HepG2 (cell line): ENCODE measurements at regions not wholly inside any gene's neighbourhood (a gene's known extent, or its start where the extent isn't known, plus 50 kb on each side); places are given as distances from the start of the nearest gene placed in this dataset.
A peak's percentile ranks its signal among the peaks of the same experiment; 100 is the strongest.

ENCODE experiments used
- CHCHD3 ChIP-seq: sonication (generic); formaldehyde crosslinking; IDR thresholded peaks from 2 replicates; pipeline ENCODE4 v1.8.0; 2022; ENCODE audit warnings: mild to moderate bottlenecking, missing genetic modification reagents, moderate library complexity
- FOXM1 ChIP-seq: sonication (generic); formaldehyde crosslinking; IDR thresholded peaks from 2 replicates; pipeline ENCODE4 v1.5.0; 2020; ENCODE audit warnings: missing genetic modification reagents
- HCFC1 ChIP-seq: fragments of 150-350 bp; IDR thresholded peaks from 2 replicates; pipeline ENCODE4 v1.6.1; 2014; ENCODE audit warnings: low read depth, low read length
- MAX ChIP-seq: IDR thresholded peaks from 2 replicates; pipeline ENCODE4 v1.6.1; 2012; ENCODE audit warnings: inconsistent platforms
- NFKB2 ChIP-seq: sonication (generic); formaldehyde crosslinking; IDR thresholded peaks from 2 replicates; pipeline ENCODE4 v1.4.0; 2020; ENCODE audit warnings: missing genetic modification reagents, borderline replicate concordance
- THAP7 ChIP-seq: sonication (generic); formaldehyde crosslinking; IDR thresholded peaks from 2 replicates; pipeline ENCODE4 v1.8.1; 2023; ENCODE audit warnings: mild to moderate bottlenecking, missing genetic modification reagents
- ZEB1 ChIP-seq: IDR thresholded peaks from 2 replicates; pipeline ENCODE4 v1.6.1; 2012; ENCODE audit warnings: mild to moderate bottlenecking, low read depth, inconsistent platforms; ENCODE audit not compliant: insufficient replicate concordance
- ZMYM2 ChIP-seq: sonication (generic); formaldehyde crosslinking; IDR thresholded peaks from 2 replicates; pipeline ENCODE4 v1.8.0; 2022; ENCODE audit warnings: mild to moderate bottlenecking, missing genetic modification reagents
- ZNF232 ChIP-seq: sonication (generic); formaldehyde crosslinking; IDR thresholded peaks from 2 replicates; pipeline ENCODE4 v1.4.0; 2020; ENCODE audit warnings: missing genetic modification reagents, borderline replicate concordance
- ZNF3 ChIP-seq: IDR thresholded peaks from 2 replicates; pipeline ENCODE4 v1.7.0; 2017; ENCODE audit warnings: inconsistent platforms
- ZNF335 ChIP-seq: sonication (generic); formaldehyde crosslinking; IDR thresholded peaks from 2 replicates; pipeline ENCODE4 v1.4.0; 2020; ENCODE audit warnings: missing genetic modification reagents
- ZNF605 ChIP-seq: sonication (generic); formaldehyde crosslinking; IDR thresholded peaks from 2 replicates; pipeline ENCODE4 v1.8.0; 2022; ENCODE audit warnings: mild to moderate bottlenecking, missing genetic modification reagents
- ZNF790 ChIP-seq: sonication (generic); formaldehyde crosslinking; IDR thresholded peaks from 2 replicates; pipeline ENCODE4 v1.8.0; 2022; ENCODE audit warnings: missing genetic modification reagents, mild to moderate bottlenecking, borderline replicate concordance
- ZSCAN30 ChIP-seq: sonication (generic); formaldehyde crosslinking; IDR thresholded peaks from 2 replicates; pipeline ENCODE4 v1.5.0; 2020; ENCODE audit warnings: mild to moderate bottlenecking, missing genetic modification reagents
- ZSCAN31 ChIP-seq: sonication (generic); formaldehyde crosslinking; IDR thresholded peaks from 2 replicates; pipeline ENCODE4 v1.5.0; 2020; ENCODE audit warnings: low read depth, mild to moderate bottlenecking, missing genetic modification reagents
- TF ChIP-seq, protein P1 (sequence below): sonication (generic); formaldehyde crosslinking; IDR thresholded peaks from 2 replicates; pipeline ENCODE4 v1.4.0; 2020; ENCODE audit warnings: mild to moderate bottlenecking, missing genetic modification reagents
- TF ChIP-seq, protein P2 (sequence below): sonication (generic); formaldehyde crosslinking; IDR thresholded peaks from 2 replicates; pipeline ENCODE4; 2020; ENCODE audit warnings: missing genetic modification reagents, mild to moderate bottlenecking, borderline replicate concordance
- TF ChIP-seq, protein P3 (sequence below): sonication (generic); formaldehyde crosslinking; IDR thresholded peaks from 2 replicates; pipeline ENCODE4 v1.4.0; 2020; ENCODE audit warnings: mild to moderate bottlenecking, missing genetic modification reagents
- TF ChIP-seq, protein P4 (sequence below): sonication (generic); formaldehyde crosslinking; IDR thresholded peaks from 2 replicates; pipeline ENCODE4 v1.4.0; 2020; ENCODE audit warnings: missing genetic modification reagents, borderline replicate concordance

- TF ChIP-seq, protein P1, sequence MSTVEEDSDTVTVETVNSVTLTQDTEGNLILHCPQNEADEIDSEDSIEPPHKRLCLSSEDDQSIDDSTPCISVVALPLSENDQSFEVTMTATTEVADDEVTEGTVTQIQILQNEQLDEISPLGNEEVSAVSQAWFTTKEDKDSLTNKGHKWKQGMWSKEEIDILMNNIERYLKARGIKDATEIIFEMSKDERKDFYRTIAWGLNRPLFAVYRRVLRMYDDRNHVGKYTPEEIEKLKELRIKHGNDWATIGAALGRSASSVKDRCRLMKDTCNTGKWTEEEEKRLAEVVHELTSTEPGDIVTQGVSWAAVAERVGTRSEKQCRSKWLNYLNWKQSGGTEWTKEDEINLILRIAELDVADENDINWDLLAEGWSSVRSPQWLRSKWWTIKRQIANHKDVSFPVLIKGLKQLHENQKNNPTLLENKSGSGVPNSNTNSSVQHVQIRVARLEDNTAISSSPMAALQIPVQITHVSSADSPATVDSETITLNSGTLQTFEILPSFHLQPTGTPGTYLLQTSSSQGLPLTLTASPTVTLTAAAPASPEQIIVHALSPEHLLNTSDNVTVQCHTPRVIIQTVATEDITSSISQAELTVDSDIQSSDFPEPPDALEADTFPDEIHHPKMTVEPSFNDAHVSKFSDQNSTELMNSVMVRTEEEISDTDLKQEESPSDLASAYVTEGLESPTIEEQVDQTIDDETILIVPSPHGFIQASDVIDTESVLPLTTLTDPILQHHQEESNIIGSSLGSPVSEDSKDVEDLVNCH (CRISPR knock-in tag) = no peak
- TF ChIP-seq ZNF335 (CRISPR knock-in tag) (no peak), ZNF790 (CRISPR knock-in tag) (no peak), CHCHD3 (CRISPR knock-in tag) (no peak), NFKB2 (CRISPR knock-in tag) (no peak), ZSCAN31 (CRISPR knock-in tag) (no peak), ZNF232 (CRISPR knock-in tag) (peak; percentile 41; the same call in 1 of the 2 replicates), FOXM1 (no peak), ZNF3 (CRISPR knock-in tag) (no peak), HCFC1 (no peak), ZNF605 (CRISPR knock-in tag) (no peak), ZSCAN30 (no peak), ZEB1 (peak; percentile 85), ZMYM2 (CRISPR knock-in tag) (peak; percentile 78; the same call in 1 of the 2 replicates), MAX (peak; percentile 63), THAP7 (CRISPR knock-in tag) (no peak)
- TF ChIP-seq, protein P2, sequence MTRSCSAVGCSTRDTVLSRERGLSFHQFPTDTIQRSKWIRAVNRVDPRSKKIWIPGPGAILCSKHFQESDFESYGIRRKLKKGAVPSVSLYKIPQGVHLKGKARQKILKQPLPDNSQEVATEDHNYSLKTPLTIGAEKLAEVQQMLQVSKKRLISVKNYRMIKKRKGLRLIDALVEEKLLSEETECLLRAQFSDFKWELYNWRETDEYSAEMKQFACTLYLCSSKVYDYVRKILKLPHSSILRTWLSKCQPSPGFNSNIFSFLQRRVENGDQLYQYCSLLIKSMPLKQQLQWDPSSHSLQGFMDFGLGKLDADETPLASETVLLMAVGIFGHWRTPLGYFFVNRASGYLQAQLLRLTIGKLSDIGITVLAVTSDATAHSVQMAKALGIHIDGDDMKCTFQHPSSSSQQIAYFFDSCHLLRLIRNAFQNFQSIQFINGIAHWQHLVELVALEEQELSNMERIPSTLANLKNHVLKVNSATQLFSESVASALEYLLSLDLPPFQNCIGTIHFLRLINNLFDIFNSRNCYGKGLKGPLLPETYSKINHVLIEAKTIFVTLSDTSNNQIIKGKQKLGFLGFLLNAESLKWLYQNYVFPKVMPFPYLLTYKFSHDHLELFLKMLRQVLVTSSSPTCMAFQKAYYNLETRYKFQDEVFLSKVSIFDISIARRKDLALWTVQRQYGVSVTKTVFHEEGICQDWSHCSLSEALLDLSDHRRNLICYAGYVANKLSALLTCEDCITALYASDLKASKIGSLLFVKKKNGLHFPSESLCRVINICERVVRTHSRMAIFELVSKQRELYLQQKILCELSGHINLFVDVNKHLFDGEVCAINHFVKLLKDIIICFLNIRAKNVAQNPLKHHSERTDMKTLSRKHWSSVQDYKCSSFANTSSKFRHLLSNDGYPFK (CRISPR knock-in tag) = no peak
- TF ChIP-seq, protein P3, sequence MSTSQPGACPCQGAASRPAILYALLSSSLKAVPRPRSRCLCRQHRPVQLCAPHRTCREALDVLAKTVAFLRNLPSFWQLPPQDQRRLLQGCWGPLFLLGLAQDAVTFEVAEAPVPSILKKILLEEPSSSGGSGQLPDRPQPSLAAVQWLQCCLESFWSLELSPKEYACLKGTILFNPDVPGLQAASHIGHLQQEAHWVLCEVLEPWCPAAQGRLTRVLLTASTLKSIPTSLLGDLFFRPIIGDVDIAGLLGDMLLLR (CRISPR knock-in tag) = no peak
- TF ChIP-seq, protein P4, sequence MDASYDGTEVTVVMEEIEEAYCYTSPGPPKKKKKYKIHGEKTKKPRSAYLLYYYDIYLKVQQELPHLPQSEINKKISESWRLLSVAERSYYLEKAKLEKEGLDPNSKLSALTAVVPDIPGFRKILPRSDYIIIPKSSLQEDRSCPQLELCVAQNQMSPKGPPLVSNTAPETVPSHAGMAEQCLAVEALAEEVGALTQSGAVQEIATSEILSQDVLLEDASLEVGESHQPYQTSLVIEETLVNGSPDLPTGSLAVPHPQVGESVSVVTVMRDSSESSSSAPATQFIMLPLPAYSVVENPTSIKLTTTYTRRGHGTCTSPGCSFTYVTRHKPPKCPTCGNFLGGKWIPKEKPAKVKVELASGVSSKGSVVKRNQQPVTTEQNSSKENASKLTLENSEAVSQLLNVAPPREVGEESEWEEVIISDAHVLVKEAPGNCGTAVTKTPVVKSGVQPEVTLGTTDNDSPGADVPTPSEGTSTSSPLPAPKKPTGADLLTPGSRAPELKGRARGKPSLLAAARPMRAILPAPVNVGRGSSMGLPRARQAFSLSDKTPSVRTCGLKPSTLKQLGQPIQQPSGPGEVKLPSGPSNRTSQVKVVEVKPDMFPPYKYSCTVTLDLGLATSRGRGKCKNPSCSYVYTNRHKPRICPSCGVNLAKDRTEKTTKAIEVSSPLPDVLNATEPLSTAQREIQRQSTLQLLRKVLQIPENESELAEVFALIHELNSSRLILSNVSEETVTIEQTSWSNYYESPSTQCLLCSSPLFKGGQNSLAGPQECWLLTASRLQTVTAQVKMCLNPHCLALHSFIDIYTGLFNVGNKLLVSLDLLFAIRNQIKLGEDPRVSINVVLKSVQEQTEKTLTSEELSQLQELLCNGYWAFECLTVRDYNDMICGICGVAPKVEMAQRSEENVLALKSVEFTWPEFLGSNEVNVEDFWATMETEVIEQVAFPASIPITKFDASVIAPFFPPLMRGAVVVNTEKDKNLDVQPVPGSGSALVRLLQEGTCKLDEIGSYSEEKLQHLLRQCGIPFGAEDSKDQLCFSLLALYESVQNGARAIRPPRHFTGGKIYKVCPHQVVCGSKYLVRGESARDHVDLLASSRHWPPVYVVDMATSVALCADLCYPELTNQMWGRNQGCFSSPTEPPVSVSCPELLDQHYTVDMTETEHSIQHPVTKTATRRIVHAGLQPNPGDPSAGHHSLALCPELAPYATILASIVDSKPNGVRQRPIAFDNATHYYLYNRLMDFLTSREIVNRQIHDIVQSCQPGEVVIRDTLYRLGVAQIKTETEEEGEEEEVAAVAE (CRISPR knock-in tag) = 0 out of 2 replicates have a peak, but pooled peaks have one; percentile 46
Observed at GRCh38 chr1:213737398-213738035, 250.3 kb upstream of the PROX1 start (continued).
